Fibroblast of peridontal ligament (primary cell): ENCODE measurements at regions not wholly inside any gene's neighbourhood (a gene's known extent, or its start where the extent isn't known, plus 50 kb on each side); places are given as distances from the start of the nearest gene placed in this dataset.
"Not testable (repeated sequence)": the region's sequence is repeated elsewhere in the genome, so short reads cannot be mapped to it uniquely, and the experiment has no call there.

Source experiments
- DNase-seq: peaks from one replicate; pipeline ENCODE4 v3.0.0-alpha.2; 2010; ENCODE audit errors: extremely low read depth

- no peak for DNase-seq
Measured at GRCh38 chr1:99062192-99062591, 57.5 kb upstream of the PLPPR5 start.

DNA sequence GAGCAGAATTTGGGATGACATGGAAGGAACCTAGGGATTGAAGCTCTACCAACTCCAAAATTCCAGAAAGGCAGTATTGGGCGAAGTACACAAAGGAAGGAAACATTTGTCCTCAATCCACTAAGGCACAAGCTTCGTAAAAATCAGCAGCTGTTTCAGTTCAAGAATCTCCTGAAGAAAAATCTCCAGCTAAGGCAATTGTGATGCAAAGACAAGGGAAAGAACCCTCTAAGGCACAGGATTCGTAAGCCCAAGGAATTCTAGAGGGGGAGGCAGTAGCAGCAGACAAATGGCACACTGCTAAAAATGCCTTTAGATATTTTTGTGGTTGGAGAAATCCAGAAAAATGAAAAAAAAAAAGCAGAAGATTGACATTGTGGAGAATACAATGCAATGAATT lies 64.5 kb upstream of the PLPPR5 start:
- DNase-seq: no peak

DNA sequence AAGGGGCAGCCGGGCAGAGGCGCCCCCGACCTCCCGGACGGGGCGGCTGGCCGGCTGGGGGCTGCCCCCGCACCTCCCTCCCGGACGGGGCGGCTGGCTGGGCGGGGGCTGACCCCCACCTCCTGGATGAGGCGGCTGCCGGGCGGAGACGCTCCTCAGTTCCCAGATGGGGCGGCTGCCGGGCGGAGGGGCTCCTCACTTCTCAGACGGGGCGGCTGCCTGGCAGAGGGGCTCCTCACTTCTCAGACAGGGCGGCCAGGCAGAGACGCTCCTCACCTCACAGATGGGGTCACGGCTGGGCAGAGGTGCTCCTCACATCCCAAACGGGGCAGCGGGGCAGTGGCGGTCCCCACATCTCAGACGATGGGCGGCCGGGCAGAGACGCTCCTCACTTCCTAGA lies 73.9 kb upstream of the PLPPR5 start:
- not testable (repeated sequence) for DNase-seq

DNA sequence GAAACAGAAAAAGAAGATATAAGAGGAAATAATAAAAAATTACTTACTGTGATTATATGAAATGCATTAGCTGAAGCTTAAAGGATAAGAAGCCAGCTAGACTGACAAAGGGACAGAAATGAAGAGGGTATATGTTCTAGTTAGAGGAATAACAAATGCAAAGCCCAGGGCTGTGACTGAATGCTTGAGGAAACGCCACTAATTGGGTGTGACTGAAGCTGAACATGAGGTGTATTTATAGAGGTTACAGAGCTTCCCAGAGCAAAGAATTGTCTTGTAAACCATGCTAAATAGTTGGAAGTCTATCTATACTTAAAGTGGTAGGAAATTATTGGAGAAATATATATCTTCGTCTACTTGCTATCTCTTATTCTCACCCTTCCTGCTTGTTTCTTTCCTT lies 77.7 kb upstream of the PLPPR5 start:
- DNase-seq: no peak

- no peak for DNase-seq
Measured at GRCh38 chr1:99083338-99083737, 78.7 kb upstream of the PLPPR5 start.

DNA sequence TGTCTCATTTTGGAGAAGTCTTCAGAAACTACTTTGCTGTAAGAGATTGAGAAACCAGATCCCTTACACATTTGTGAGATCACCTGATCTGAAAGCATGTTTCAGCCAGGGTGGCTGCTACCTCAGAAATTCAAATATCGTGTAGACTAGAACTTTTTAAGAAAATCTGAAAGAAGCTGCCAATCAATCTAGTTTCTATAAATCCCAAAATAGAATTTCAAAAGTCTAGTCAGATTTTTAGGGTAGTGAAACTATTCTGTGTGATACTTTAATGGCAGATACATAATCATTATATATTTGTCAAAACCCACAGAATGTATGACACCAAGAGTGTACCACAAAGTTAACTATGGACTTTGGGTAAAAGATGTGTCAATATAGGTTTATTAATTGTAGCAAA lies 79.9 kb upstream of the PLPPR5 start:
- DNase-seq: no peak

GRCh38 chr1:99086057-99086456 lies 81.4 kb upstream of the PLPPR5 start:
- DNase-seq: no peak

DNA sequence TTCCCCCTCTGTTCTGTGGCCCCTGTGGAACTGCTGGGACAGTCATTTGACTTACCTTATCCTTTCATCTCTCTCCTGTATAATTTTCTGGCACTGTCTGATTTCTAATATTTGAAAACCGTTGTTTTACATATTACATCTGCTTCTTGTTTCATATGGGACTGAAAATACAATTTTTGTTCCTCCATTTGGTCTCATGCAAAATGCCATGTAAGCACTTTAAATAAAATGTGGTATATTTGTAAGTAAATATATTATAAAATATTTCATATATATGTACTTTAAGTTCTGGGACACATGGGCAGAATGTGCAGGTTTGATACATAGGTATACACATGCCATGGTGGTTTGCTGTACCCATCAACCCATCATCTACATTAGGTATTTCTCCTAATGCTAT lies 93.9 kb upstream of the PLPPR5 start:
- no peak for DNase-seq

DNA sequence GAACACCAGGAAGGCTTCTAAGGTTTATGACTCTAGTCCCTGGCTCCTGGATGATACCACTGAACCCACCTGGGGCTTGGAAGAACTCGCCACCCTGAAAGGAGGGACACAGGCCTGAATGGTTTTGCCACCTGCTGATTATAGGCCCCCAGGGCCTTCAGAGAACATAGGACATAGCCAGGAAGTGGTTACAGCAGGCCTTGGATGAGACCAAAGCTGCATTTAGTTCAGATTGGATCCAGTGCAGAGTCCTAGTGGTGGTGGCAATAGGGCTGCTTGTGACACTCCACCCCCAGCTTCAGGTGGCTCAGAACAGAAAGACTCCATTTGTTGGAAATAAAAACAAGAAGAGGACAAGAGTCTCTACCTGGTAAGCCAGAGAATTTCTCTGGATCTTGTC lies 101.6 kb upstream of the PLPPR5 start:
- DNase-seq: no peak

DNA sequence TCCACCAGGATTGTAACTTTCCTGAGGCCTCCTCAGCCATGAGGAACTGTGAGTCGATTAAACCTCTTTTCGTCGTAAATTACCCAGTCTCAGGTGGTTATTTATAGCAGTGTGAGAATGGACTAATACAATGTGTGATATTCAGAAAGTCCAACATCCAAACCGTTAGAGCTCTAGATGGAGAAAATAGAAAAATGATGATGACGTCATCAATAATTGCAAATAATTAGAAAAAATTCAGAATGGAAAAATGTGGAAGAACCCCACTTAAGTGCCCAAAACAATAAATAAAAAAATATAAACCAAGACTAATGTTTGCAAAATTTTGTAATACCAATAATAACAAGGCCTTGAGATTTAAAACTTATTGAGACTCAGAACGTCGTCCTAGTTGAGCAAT lies 103.0 kb upstream of the PLPPR5 start:
- DNase-seq: no peak

GRCh38 chr1:99110140-99111041 lies 105.7 kb upstream of the PLPPR5 start:
- DNase-seq: no peak

GRCh38 chr1:99115231-99115630 lies 110.6 kb upstream of the PLPPR5 start:
- DNase-seq: no peak

GRCh38 chr1:99119188-99119587 lies 114.5 kb upstream of the PLPPR5 start:
- no peak for DNase-seq

- no peak for DNase-seq
Measured at GRCh38 chr1:99122039-99122438, 117.4 kb upstream of the PLPPR5 start.

GRCh38 chr1:99123936-99124335 lies 119.3 kb upstream of the PLPPR5 start:
- no peak for DNase-seq

DNA sequence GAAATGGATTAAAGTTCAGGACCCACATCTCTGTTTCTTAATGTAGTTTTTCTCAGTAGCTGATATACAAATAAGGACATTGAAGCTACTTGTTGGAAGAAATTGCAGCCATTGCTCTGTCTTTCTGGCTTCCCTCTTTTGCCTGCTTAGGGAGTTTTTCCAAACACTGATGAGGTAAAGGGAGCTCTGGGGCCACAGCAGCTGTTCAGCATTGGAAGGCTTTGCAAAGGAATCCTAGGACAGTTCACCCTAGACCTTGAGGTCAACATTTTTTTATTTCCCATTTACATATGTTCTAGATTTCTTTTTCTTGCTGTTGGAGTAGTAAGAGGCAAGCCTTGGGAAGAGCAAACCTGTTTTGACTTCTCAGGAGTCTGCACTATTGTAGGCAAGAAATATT lies 126.9 kb upstream of the PLPPR5 start:
- DNase-seq: no peak

DNA sequence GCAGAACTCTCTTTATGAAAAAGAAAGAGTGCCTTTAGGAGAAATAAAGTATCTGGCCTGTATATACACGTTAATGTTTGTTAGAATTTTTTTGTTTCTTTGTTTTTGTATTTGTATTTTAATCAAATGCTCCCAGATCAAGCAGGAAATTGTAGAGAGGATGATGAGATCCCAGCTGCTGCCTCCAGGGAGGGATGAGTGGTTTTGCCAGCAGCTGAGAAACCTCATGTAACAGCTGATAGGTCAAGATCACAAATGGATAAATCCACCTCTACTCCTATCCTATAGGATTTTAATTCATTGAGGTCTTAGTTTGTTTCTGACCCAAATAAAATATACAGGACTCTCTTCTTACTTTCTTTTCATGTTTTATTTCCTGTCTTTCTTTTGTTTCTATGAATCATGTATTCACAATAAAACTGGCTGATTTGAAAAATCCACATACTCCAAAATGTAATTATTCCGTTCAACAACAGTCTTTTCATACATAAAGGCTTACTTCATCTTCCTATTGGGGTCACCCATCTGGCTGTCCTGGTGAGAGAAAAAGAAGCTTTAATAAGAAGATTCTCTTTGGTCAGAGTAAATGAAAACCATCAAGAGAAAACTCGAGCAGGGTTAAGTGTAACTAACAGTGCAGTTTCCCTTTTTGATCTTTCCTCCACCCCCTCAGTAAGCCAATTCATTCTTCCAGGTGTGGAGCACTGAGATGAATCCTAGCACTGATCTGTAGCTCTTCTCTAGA lies 129.3 kb upstream of the PLPPR5 start:
- DNase-seq: no peak

DNA sequence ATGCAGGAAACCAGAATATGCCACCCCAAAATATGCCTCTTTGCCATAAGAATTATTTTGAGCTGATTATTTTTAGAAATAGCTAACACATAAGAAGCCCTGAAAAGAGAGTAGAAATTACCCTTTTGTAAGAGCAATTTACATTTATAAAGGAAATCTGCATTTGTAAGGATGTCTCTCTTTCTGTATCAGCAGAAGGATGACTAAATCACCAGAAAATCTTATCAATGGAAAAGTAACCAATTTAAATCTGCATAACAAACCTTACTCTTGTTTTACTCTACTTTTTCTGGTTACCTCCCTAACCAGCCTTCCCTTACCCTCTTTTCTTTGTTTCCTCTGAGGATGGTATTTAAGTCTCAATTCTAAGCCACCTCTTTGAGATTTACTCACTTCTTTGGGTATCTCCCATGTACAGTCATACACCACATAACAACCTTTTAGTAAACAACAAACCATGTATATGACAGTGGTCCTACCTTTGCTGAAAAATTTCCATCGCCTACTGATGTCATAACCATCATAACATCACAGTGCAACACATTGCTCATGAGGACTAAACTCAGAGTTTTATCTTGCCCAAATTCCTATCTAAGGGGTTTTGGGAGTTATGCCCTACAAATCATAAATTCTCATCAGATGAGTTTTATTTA lies 126.6 kb upstream of the PLPPR4 start:
- DNase-seq: no peak

DNA sequence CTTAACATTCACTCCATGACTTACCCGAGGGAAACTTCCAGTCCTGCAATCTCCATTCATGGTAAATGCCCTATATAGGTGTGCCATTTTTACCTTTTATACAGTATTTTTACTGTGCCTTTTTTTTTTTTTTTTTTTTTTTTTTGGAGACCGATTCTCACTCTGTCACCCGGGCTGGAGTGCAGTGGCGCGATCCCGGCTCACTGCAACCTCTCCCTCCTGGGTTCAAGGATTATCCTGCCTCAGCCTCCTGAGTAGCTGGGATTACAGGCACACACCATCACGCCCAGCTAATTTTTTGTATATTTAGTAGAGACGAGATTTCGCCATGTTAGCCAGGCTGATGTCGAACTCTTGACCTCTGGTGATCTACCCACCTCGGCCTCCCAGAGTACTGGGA lies 124.4 kb upstream of the PLPPR4 start:
- no peak for DNase-seq

- no peak for DNase-seq
Measured at GRCh38 chr1:99146129-99146848, 118.0 kb upstream of the PLPPR4 start.

DNA sequence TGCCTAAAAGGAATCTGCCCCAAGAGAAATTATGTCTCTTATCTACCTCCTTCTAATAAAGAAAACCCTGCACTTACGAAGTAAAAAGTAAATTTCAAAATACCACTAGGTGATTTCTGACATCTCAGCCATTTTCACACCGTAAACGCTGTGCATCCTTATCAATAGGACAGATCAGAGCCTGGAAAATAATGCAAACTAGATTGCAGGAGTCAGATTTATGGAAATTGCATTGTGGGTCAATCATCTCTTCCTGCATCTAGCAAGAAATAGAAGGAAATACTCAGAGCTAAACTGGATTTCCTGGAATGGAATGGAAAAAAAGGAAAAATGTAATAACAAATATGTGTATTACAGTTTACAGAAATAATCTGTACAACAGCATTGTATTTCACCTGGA lies 114.3 kb upstream of the PLPPR4 start:
- DNase-seq: no peak

DNA sequence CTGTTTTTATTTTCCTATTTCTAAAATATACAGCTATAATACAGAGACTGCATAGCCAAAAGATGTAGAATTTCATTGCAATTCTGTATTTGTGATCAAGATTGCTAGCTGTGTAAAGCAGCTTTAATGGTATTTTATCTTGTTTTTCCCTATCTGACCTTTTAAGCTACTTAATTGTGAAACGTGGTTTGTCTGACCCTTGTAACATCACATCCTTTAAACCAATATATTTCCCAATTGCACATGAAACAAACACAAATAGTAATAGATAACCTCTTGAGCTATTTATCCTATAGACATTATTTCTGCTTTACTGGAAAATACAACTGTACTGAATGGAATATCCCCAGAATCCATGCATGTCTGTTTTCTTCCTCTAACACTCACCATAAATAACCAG lies 112.2 kb upstream of the PLPPR4 start:
- DNase-seq: no peak
